Fibroblast of lung (primary cell): ENCODE measurements at regions not wholly inside any gene's neighbourhood (a gene's known extent, or its start where the extent isn't known, plus 50 kb on each side); places are given as distances from the start of the nearest gene placed in this dataset.

Experiments
- CTCF ChIP-seq, 2 donors: IDR thresholded peaks in 1 of 2; conservative IDR thresholded peaks in 1 of 2; 1 replicate in 1 of 2; 2 replicates in 1 of 2; pipeline ENCODE4 v1.5.1; 2011 to 2012; ENCODE audit warnings: low read length in 2 of 2, control low read depth in 1 of 2, inconsistent platforms in 1 of 2, low read depth in 1 of 2, mild to moderate bottlenecking in 1 of 2
- EZH2 ChIP-seq: IDR thresholded peaks from 2 replicates; pipeline ENCODE4 v1.5.1; 2012; ENCODE audit warnings: low read length, control low read depth, mild to moderate bottlenecking; ENCODE audit errors: missing control alignments

GRCh38 chr13:58300974-58301681, 669.6 kb downstream of the PCDH17 start:
- no peak for TF ChIP-seq EZH2
- TF ChIP-seq CTCF (conservative IDR thresholded peaks at IDR 0.05 in 1 of 2, IDR thresholded peaks at IDR 0.05 in 1 of 2; ENCODE audit: low read depth in 1 of 2, low read length in 2 of 2), result no peak
